Endothelial cell (in vitro differentiated cells): ENCODE measurements at regions not wholly inside any gene's neighbourhood (a gene's known extent, or its start where the extent isn't known, plus 50 kb on each side); places are given as distances from the start of the nearest gene placed in this dataset.

Source experiments
- DNase-seq: peaks from one replicate; pipeline ENCODE4 v3.0.0; 2021; ENCODE audit warnings: low spot score
- H3K27ac Mint-ChIP-seq: one replicate; pipeline ENCODE4 v1.8.0; 2021; ENCODE audit warnings: mixed read lengths, inconsistent platforms; ENCODE audit not compliant: unreplicated experiment
- H3K27me3 Mint-ChIP-seq: one replicate; pipeline ENCODE4 v1.8.0; 2021; ENCODE audit warnings: mild to moderate bottlenecking, moderate library complexity, mixed read lengths, inconsistent platforms; ENCODE audit not compliant: unreplicated experiment
- H3K36me3 Mint-ChIP-seq: one replicate; pipeline ENCODE4 v1.8.0; 2021; ENCODE audit warnings: mild to moderate bottlenecking, low read depth, mixed read lengths, inconsistent platforms; ENCODE audit not compliant: unreplicated experiment
- H3K4me1 Mint-ChIP-seq: one replicate; pipeline ENCODE4 v1.8.0; 2021; ENCODE audit warnings: mild to moderate bottlenecking, mixed read lengths, inconsistent platforms; ENCODE audit not compliant: unreplicated experiment
- H3K4me3 Mint-ChIP-seq: one replicate; pipeline ENCODE4 v1.8.0; 2021; ENCODE audit warnings: mild to moderate bottlenecking, mixed read lengths, inconsistent platforms; ENCODE audit not compliant: unreplicated experiment
- H3K9me3 Mint-ChIP-seq: one replicate; pipeline ENCODE4 v1.8.0; 2021; ENCODE audit warnings: mixed read lengths, inconsistent platforms; ENCODE audit not compliant: unreplicated experiment
- TF ChIP-seq, protein P1 (sequence below): fragments of 200-600 bp; sonication (generic); IDR thresholded peaks from one replicate; pipeline ENCODE4 v1.5.0; 2021; ENCODE audit warnings: antibody characterized with exemption; ENCODE audit not compliant: unreplicated experiment

DNA sequence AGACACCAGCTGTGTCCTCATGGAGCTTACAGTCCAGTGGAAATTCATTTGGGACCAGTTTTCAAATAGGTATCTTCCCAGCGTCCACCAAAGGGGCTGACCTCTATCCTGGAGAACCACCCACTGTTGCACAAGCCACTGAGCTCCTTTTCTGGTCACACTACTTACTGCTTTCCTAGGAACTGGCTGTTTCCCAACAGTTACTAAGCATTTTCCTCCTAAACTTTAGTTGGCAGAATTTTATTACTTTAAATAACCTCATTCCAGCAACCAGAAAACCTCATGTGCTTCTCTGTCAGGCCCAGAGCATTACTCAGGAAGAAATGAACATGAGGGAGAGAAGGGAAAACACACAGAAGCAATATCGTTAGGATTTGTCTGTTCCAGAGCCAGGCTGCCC is 183.1 kb downstream of the GPAM start:
- TF ChIP-seq, protein P1, sequence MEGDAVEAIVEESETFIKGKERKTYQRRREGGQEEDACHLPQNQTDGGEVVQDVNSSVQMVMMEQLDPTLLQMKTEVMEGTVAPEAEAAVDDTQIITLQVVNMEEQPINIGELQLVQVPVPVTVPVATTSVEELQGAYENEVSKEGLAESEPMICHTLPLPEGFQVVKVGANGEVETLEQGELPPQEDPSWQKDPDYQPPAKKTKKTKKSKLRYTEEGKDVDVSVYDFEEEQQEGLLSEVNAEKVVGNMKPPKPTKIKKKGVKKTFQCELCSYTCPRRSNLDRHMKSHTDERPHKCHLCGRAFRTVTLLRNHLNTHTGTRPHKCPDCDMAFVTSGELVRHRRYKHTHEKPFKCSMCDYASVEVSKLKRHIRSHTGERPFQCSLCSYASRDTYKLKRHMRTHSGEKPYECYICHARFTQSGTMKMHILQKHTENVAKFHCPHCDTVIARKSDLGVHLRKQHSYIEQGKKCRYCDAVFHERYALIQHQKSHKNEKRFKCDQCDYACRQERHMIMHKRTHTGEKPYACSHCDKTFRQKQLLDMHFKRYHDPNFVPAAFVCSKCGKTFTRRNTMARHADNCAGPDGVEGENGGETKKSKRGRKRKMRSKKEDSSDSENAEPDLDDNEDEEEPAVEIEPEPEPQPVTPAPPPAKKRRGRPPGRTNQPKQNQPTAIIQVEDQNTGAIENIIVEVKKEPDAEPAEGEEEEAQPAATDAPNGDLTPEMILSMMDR = no peak
- no peak overlapping the region for H3K4me3 Mint-ChIP-seq
- H3K27ac Mint-ChIP-seq = no peak overlapping the region
- H3K4me1 Mint-ChIP-seq = peaks cover 42% of the 10 kb centered on the region
- no peaks in the 10 kb centered on the region for H3K36me3 Mint-ChIP-seq
- H3K9me3 Mint-ChIP-seq = no peaks in the 10 kb centered on the region
- H3K27me3 Mint-ChIP-seq = no peaks in the 10 kb centered on the region
- DNase-seq = no peak

DNA sequence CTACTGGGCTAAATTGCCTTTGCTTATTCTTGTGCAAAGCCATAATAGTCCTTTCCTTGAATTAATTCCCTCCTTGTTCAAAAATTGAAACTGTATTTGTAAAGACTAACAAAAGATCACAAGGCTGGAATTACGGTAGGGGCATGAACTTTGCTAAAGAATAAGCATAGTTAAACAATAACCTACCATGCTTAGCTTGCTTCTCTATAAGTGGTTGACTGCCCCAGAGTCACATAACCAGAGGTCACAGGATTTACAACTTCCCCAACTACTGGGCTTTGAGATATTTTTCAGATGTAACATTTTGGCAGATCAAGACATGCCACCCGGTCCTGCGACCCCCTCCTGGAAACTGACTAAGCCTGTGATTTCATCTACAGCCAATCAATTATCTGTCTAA is 181.4 kb downstream of the GPAM start:
- Mint-ChIP-seq H3K36me3 (no peaks in the 10 kb centered on the region), H3K9me3 (no peaks in the 10 kb centered on the region), H3K4me1 (peaks cover 36% of the 10 kb centered on the region), H3K27ac (no peak overlapping the region), H3K4me3 (no peak overlapping the region), H3K27me3 (no peaks in the 10 kb centered on the region)
- DNase-seq = no peak
- TF ChIP-seq, protein P1 = no peak

- no peak for DNase-seq
- Mint-ChIP-seq H3K27ac (no peak overlapping the region), H3K27me3 (no peaks in the 10 kb centered on the region), H3K4me1 (peaks cover 28% of the 10 kb centered on the region), H3K9me3 (no peaks in the 10 kb centered on the region), H3K4me3 (no peak overlapping the region), H3K36me3 (no peaks in the 10 kb centered on the region)
- TF ChIP-seq, protein P1 = no peak
Observed at GRCh38 chr10:112004075-112004474, 179.5 kb downstream of the GPAM start.

- no peak for DNase-seq
- Mint-ChIP-seq H3K27me3 (no peaks in the 10 kb centered on the region), H3K27ac (no peak overlapping the region), H3K4me1 (peaks cover 18% of the 10 kb centered on the region), H3K9me3 (no peaks in the 10 kb centered on the region), H3K4me3 (no peak overlapping the region), H3K36me3 (no peaks in the 10 kb centered on the region)
- TF ChIP-seq, protein P1 = no peak
Observed at GRCh38 chr10:112005044-112005443, 178.5 kb downstream of the GPAM start.

- Mint-ChIP-seq H3K27ac (no peak overlapping the region), H3K4me1 (peaks cover 17% of the 10 kb centered on the region), H3K9me3 (no peaks in the 10 kb centered on the region), H3K36me3 (no peaks in the 10 kb centered on the region), H3K4me3 (no peak overlapping the region), H3K27me3 (no peaks in the 10 kb centered on the region)
- no peak for DNase-seq
- TF ChIP-seq, protein P1 = no peak
Observed at GRCh38 chr10:112006407-112006806, 177.2 kb downstream of the GPAM start.
